GM19463 (cell line): ENCODE measurements at regions not wholly inside any gene's neighbourhood (a gene's known extent, or its start where the extent isn't known, plus 50 kb on each side); places are given as distances from the start of the nearest gene placed in this dataset.
"Not testable (repeated sequence)": the region's sequence is repeated elsewhere in the genome, so short reads cannot be mapped to it uniquely, and the experiment has no call there.

Experiments
- ATAC-seq: cut with Tn5 transposase; IDR thresholded peaks from one replicate; pipeline ENCODE4 v1.9.1; 2021; ENCODE audit warnings: mild to moderate bottlenecking, moderate library complexity; ENCODE audit not compliant: unreplicated experiment

DNA sequence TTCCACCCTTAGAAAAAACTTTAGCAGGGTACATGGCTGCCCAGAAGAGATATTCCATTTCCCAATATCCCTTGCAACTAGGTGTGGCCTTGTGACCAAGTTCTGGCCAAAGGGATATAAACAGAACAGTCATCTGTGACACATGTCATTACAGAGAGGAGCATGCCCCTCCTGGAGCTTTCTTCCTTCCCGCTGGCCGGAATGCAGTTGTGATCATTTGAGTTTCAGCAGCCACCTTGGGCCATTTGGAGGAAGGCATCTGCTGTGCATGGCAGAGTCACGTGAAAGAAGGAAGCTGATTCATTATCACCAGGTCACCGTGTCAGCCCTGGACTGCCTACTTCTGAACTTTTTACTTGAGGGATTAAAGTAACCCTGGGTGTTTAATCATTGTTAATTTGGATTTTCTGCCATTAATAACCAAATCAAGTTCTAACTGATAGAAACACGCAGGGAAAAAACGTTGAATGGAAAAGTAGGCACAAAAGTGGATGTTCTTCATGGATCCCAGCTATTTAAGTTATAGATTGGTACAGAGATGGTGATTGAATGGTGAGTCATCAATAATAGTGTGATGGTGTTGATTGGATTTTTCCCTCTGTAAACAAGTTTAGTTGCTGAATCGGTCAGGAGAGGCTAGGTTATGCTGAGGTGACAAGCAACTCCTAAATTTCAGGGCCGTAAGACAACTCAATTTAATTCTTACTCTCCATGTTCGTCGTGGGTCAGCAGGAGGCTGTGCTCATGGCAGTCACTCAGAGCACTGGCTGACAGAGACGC is 80.7 kb upstream of the CCDC167 start:
- ATAC-seq: no peak

DNA sequence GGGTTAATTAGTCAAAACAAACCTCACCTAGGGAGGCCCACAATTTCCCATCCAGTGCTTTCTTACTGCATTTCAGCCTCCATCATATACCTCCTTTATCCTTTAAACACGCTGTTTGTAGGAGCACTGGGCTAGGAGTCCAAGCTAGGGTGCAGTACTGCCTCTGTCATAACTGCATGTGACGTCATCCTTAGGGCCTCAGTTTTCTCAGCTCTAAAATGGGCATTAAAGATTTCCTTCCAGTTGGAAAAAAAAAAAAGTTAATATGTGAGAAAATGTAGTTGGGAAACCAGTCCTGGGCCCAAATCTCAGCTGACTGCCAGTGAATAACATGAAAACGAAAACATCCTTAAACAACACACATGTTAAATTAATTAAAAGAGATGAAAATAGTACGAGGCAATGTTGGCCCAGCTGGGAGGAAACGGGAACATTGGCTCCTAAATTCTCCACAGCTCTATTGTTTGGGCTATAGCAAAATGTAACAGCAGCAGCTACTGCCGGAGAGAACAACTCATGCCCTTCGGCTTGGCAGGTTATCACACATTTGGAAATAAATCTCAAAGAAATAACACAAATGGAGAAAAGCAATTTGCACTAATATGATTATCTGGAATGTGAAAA is 79.9 kb upstream of the CCDC167 start:
- no peak for ATAC-seq

DNA sequence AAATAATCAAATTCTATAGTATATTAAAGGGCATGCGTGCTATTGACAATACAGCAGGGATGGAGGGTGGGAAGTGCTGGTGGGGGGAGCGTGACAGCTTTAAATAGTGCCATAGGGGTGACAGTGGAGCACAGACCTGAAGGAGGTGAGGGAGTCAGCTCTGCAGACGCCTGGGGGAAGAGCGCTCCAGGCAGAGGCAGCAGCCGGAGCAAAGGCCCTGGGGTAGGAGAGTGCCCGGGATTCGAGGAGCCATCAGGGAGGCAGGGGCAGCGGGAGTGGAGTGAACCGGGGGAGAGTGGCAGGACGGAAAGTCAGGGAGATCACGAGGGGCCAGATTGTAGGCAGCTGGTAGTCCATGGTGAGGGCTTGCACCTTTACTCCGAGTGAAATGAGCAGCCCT is 78.4 kb upstream of the CCDC167 start:
- ATAC-seq: no peak

- no peak for ATAC-seq
Observed at GRCh38 chr6:37576336-37576737, 76.6 kb upstream of the CCDC167 start.

DNA sequence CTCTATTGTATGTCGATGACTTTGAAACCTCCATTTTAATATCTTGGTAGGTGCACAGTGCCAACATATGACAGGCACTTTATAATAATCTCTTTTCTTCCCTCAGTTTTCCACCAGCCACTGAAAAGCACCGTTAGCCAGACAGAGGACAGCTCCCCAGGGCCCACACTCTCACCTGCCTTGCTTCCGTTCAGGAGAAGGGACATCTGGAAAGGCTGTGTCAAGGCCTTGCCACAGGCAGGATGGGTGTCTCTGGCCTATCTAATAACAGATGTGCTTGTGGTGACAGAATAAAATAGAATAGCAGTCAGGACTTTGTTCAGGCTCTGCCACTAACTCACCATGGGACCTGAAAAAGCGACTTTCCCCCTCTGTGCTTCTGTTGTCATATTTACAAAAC is 75.5 kb upstream of the CCDC167 start:
- no peak for ATAC-seq

GRCh38 chr6:37572334-37572733 is 72.6 kb upstream of the CCDC167 start:
- no peak for ATAC-seq

- ATAC-seq: no peak
Observed at GRCh38 chr6:37570482-37571133, 70.9 kb upstream of the CCDC167 start.

GRCh38 chr6:37569743-37570481 is 70.2 kb upstream of the CCDC167 start:
- ATAC-seq: no peak

- ATAC-seq: no peak
Observed at GRCh38 chr6:37569317-37569716, 69.6 kb upstream of the CCDC167 start.

DNA sequence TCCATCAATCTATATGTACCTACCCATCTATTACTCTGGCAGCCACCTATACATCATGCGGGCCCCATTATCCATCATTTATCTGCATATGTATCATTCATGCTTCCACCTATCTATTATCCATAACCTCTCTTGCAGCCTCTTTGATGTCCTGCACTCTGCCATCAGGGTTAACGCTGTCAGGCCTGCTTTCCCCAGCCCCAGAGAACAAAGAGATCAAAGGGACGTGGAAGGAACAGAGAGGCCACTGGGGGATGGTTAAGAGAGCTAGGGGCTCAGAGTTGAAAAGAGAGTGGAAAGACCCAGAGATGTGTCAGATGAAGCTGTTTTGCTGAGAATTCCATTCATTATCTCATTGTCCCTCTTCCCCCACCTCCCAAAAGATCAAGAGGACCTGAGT is 67.3 kb upstream of the CCDC167 start:
- no peak for ATAC-seq

GRCh38 chr6:37566111-37566949 is 66.6 kb upstream of the CCDC167 start:
- peak; percentile 44 for ATAC-seq

- ATAC-seq: no peak
Observed at GRCh38 chr6:37565267-37566110, 65.8 kb upstream of the CCDC167 start.

DNA sequence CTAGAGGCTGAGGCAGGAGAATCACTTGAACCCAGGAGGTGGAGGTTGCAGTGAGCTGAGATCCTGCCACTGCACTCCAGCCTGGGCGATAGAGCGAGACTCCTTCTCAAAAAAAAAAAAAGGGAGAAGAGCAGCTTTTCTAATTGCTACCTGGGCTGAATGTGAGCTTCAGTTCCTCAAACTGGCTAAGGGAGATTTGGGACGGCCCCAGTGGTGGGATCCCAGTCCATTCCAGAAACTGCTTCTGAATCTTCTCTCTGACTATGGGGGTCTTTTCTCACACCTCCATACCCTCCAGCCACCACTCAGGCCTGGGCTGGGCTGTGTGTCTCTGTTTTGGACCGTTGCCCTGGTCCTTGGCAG is 63.2 kb upstream of the CCDC167 start:
- not testable (repeated sequence) for ATAC-seq

- no peak for ATAC-seq
Observed at GRCh38 chr6:37561361-37561760, 61.7 kb upstream of the CCDC167 start.

- ATAC-seq: no peak
Observed at GRCh38 chr6:37560737-37561103, 61.0 kb upstream of the CCDC167 start.

- ATAC-seq: no peak
Observed at GRCh38 chr6:37559501-37559900, 59.8 kb upstream of the CCDC167 start.

DNA sequence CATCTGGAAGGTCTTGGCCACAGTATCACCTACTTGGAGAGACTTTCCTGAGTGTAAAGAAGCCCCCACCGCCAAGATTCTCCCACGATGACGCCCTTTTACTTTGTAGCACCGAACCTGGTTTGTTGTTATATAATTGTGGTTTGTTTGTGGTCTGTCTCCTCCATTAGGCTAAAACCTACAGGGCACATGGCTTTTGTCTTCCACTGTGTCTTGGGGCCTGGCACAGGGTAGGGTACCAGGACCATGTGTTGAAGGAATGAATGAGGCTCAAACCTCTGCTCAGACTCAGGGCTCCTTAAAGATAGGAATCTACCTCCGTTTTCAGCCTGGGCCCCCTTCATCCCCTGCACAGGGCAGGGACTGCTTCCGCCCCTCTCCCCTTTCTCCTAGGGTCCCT is 59.4 kb upstream of the CCDC167 start:
- ATAC-seq: no peak

DNA sequence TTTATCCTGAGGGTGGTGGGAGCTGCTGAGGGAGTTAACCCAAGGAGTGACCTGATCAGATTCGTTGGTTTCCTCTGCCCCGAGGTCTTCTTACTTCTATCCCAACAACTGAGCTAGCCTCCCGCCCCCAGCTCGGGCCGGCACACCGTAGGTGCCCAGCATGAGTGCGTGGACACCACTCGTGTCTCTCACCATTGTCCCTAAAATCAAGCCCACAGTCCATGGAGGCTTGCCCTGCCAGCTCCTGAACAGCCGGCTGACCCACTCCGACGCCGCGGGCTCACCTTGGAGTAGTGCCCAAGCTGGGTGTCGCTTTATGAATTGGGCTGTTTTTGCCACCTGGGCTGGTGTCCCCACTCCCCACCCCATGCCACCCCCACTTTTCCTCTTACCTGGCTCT is 59.0 kb upstream of the CCDC167 start:
- ATAC-seq: no peak

- no peak for ATAC-seq
Observed at GRCh38 chr6:37558168-37558567, 58.5 kb upstream of the CCDC167 start.

DNA sequence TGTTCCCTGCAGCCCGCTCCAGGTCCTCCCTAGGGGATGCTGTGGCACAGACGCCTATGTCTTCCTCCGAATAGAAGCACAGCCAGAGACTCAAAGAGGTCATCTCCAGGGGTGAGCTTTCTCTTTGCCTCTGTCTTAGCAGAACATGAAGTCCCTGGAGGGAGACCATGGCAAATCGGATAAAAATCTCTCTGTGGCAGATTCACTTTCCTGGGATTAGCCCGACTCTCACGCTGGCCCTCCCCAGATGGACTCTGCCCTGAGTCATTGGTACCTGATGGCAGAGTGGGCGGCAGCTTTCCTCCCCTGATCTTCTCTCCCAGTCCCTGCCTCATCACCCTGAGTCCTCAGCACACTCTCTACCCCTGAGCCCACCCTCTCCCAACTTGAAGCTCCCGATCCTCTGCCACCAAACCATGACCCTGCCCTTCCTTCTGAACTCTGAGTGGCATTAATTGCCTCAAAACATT is 58.0 kb upstream of the CCDC167 start:
- ATAC-seq: no peak
